PC-9 (cell line): ENCODE measurements at regions not wholly inside any gene's neighbourhood (a gene's known extent, or its start where the extent isn't known, plus 50 kb on each side); places are given as distances from the start of the nearest gene placed in this dataset.
A peak's percentile ranks its signal among the peaks of the same experiment; 100 is the strongest.

Source experiments
- BruUV-seq: library from RNA; stranded (reverse); fragments of 400-500 nt; replicated peaks from 2 replicates; lab custom pipeline; 2021; lab: Mats Ljungman, UMichigan
- CTCF ChIA-PET: fragments of 300-600 bp; sonication (Branson Sonifier 250); formaldehyde crosslinking; loops from one replicate; lab custom pipeline; 2022; ENCODE audit warnings: antibody characterized with exemption; lab: Charles Lee
- POLR2A ChIA-PET: fragments of 300-600 bp; sonication (Branson Sonifier 250); formaldehyde crosslinking; loops from one replicate; lab custom pipeline; 2022; ENCODE audit warnings: antibody characterized with exemption; ENCODE audit not compliant: unreplicated experiment; lab: Charles Lee
- DNase-seq, 2 experiments: peaks; one replicate each; pipeline versions ENCODE4 v3.0.0 to v3.0.0-alpha.2; 2015 to 2022; ENCODE audit warnings: mixed read lengths in 1 of 2
- H2AFZ ChIP-seq: fragments of 200-600 bp; sonication (generic); 2 replicates; pipeline ENCODE4 v1.8.1; 2017; ENCODE audit warnings: antibody characterized with exemption
- H3F3A ChIP-seq: fragments of 200-600 bp; sonication (generic); 2 replicates; pipeline ENCODE4 v1.8.1; 2017; ENCODE audit warnings: antibody characterized with exemption, mild to moderate bottlenecking, low read depth; ENCODE audit not compliant: insufficient read depth
- H3K27ac ChIP-seq: fragments of 200-600 bp; sonication (generic); 2 replicates; pipeline ENCODE4 v1.6.1; 2016; ENCODE audit warnings: mixed run types
- H3K27me3 ChIP-seq: fragments of 200-600 bp; sonication (generic); 2 replicates; pipeline ENCODE4 v1.6.1; 2016; ENCODE audit warnings: low read depth, mixed run types; ENCODE audit not compliant: insufficient read depth
- H3K36me3 ChIP-seq: fragments of 200-600 bp; sonication (generic); 2 replicates; pipeline ENCODE4 v1.6.1; 2016; ENCODE audit warnings: low read depth, mixed run types
- H3K4me1 ChIP-seq: fragments of 200-600 bp; sonication (generic); replicated peaks from 2 replicates; pipeline ENCODE4 v1.6.1; 2016; ENCODE audit warnings: mixed run types; ENCODE audit not compliant: insufficient read depth
- H3K4me2 ChIP-seq: fragments of 200-600 bp; sonication (generic); 2 replicates; pipeline ENCODE4 v1.6.1; 2017; ENCODE audit warnings: mixed run types
- H3K4me3 ChIP-seq: fragments of 200-600 bp; sonication (generic); 2 replicates; pipeline ENCODE4 v1.6.1; 2016; ENCODE audit warnings: mixed run types
- H3K79me2 ChIP-seq: fragments of 200-600 bp; sonication (generic); 2 replicates; pipeline ENCODE4 v1.6.1; 2017; ENCODE audit warnings: low read depth, mixed run types
- H3K9me2 ChIP-seq: fragments of 200-600 bp; sonication (generic); 2 replicates; pipeline ENCODE4 v1.8.1; 2017; ENCODE audit warnings: mild to moderate bottlenecking; ENCODE audit not compliant: insufficient read depth
- H3K9me3 ChIP-seq: fragments of 200-600 bp; sonication (generic); 2 replicates; pipeline ENCODE4 v1.8.1; 2016; ENCODE audit warnings: low read depth; ENCODE audit not compliant: insufficient read depth
- H4K20me1 ChIP-seq: fragments of 200-600 bp; sonication (generic); 2 replicates; pipeline ENCODE4 v1.8.1; 2017; ENCODE audit not compliant: insufficient read depth
- EZH2 ChIP-seq: fragments of 200-600 bp; sonication (generic); IDR thresholded peaks from 2 replicates; pipeline ENCODE4 v1.8.0; 2017; ENCODE audit warnings: antibody characterized with exemption, low read depth
- intact Hi-C: fragments of 100-400 bp; cut with micrococcal nuclease; formaldehyde crosslinking; loops from one replicate; pipeline ENCODE4 v1.10.0; 2022; ENCODE audit not compliant: unreplicated experiment
- TF ChIP-seq, protein P1 (sequence below): fragments of 200-600 bp; sonication (generic); conservative IDR thresholded peaks from 2 replicates; pipeline ENCODE4 v1.6.1; 2017; ENCODE audit warnings: mixed run types, antibody characterized with exemption, mild to moderate bottlenecking, moderate library complexity

DNA sequence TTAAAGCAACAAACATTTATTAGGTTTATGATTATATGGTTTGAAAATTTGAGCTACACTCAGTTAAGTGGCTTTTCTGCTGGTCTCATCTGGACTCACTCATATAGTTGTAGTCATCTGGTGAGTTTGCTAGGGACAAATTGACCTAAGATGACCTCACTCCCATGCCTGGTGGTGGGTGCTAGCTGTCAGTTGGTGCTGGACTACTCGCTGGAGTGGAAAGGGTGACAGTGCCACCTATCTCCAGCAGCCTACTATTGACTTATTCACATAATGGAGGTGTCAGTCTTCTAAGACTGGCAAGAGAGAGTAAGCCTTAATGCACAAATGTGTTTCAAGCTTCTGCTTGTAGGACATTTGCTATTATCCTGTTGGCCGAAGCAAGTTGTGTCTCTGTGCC, 88.2 kb downstream of the TASL start:
- Histone ChIP-seq H3K4me2 (no peak overlapping the region), H3K4me3 (no peak overlapping the region), H3K36me3 (no peaks in the 10 kb centered on the region), H3K4me1 (no peaks in the 10 kb centered on the region), H3F3A (no peaks in the 10 kb centered on the region), H4K20me1 (no peaks in the 10 kb centered on the region), H3K9me3 (no peaks in the 10 kb centered on the region), H3K9me2 (no peaks in the 10 kb centered on the region), H3K27ac (no peak overlapping the region), H3K79me2 (no peaks in the 10 kb centered on the region), H3K27me3 (no peaks in the 10 kb centered on the region), H2AFZ (no peak overlapping the region)
- no TSS peak for BruUV-seq
- TF ChIP-seq, protein P1, sequence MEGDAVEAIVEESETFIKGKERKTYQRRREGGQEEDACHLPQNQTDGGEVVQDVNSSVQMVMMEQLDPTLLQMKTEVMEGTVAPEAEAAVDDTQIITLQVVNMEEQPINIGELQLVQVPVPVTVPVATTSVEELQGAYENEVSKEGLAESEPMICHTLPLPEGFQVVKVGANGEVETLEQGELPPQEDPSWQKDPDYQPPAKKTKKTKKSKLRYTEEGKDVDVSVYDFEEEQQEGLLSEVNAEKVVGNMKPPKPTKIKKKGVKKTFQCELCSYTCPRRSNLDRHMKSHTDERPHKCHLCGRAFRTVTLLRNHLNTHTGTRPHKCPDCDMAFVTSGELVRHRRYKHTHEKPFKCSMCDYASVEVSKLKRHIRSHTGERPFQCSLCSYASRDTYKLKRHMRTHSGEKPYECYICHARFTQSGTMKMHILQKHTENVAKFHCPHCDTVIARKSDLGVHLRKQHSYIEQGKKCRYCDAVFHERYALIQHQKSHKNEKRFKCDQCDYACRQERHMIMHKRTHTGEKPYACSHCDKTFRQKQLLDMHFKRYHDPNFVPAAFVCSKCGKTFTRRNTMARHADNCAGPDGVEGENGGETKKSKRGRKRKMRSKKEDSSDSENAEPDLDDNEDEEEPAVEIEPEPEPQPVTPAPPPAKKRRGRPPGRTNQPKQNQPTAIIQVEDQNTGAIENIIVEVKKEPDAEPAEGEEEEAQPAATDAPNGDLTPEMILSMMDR, result peak; percentile 37; the same call in 1 of the 2 replicates
- no peak for TF ChIP-seq EZH2
- peak in 1 of 2 experiments; percentile 13 for DNase-seq
- CTCF ChIA-PET, result interaction anchor here (0.5 to 0.7 kb wide), 2 partner anchors 321 to 951 kb away, joined by 4 to 6 read pairs; no protein-coding TSS in a partner anchor
- intact Hi-C loops, result loop anchor here (5.0 to 10.0 kb wide), 2 partner anchors 185 to 212 kb away; partner anchors contain the start of gene NR0B1
- POLR2A ChIA-PET, result interaction anchor here (0.6 kb wide), 1 partner anchor 173 kb away, joined by 4 read pairs; no protein-coding TSS in a partner anchor

DNA sequence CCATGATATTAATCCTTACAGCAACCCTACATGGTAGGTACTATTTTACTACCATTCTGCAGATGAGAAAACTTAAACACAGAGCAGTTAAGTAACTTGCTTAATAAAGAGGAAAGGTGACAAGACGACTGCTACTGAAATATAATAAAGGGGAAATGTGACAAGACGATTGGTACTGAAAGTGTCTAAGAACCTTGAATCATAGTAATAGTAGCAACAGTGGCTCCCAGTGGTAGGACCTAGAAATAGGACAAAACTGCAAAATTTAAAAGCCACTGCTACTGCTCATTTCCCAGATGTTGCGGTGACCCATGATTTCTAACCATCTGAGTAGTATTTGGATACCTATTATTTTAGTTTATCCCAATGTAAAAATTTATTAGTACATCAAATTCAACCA, 89.5 kb downstream of the TASL start:
- Histone ChIP-seq H3F3A (no peaks in the 10 kb centered on the region), H3K9me3 (no peaks in the 10 kb centered on the region), H3K4me2 (no peak overlapping the region), H3K27ac (no peak overlapping the region), H3K4me3 (no peak overlapping the region), H3K36me3 (no peaks in the 10 kb centered on the region), H3K79me2 (no peaks in the 10 kb centered on the region), H2AFZ (no peak overlapping the region), H3K9me2 (no peaks in the 10 kb centered on the region), H3K4me1 (no peaks in the 10 kb centered on the region), H4K20me1 (no peaks in the 10 kb centered on the region), H3K27me3 (no peaks in the 10 kb centered on the region)
- POLR2A ChIA-PET, result no interaction called here
- DNase-seq, result no peak
- CTCF ChIA-PET, result no interaction called here
- no peak for TF ChIP-seq EZH2
- TF ChIP-seq, protein P1, result no peak
- intact Hi-C loops, result loop anchor here (5.0 to 10.0 kb wide), 2 partner anchors 183 to 211 kb away; partner anchors contain the start of gene NR0B1
- BruUV-seq, result no TSS peak

DNA sequence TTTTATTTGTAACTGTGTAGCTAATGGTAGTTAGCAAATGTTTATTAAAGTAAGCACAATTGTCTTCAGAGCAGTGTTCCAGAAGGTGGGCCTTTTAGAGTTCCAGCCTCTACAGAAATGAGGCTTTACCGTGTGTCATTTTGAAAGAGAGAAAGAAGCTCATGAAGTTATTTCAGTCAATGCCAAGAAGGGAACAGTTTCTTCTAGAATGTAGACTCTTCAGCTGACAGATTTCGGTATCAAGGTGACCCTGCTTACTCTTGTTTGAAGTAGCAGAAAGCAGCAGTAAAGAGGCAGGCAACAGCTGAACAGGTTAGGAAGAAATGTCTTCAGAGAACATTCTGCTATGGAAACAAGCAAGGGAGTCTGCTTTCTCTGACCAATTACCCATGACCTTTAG, 93.6 kb downstream of the TASL start:
- Histone ChIP-seq H3K4me1 (no peaks in the 10 kb centered on the region), H3K79me2 (no peaks in the 10 kb centered on the region), H3K4me2 (no peak overlapping the region), H3F3A (no peaks in the 10 kb centered on the region), H4K20me1 (no peaks in the 10 kb centered on the region), H3K4me3 (no peak overlapping the region), H3K27me3 (no peaks in the 10 kb centered on the region), H3K36me3 (no peaks in the 10 kb centered on the region), H3K9me3 (no peaks in the 10 kb centered on the region), H3K27ac (no peak overlapping the region), H3K9me2 (no peaks in the 10 kb centered on the region), H2AFZ (peak overlapping the region; percentile 60; the same call in 1 of the 2 replicates)
- TF ChIP-seq, protein P1, result no peak
- TF ChIP-seq EZH2, result no peak
- CTCF ChIA-PET, result no interaction called here
- no TSS peak for BruUV-seq
- no peak for DNase-seq
- intact Hi-C loops, result loop anchor here (10.0 kb wide), 1 partner anchor 179 kb away; the partner anchor contains the start of gene NR0B1
- POLR2A ChIA-PET, result no interaction called here
